Psoas muscle (tissue), 7 donors: ENCODE measurements at regions not wholly inside any gene's neighbourhood (a gene's known extent, or its start where the extent isn't known, plus 50 kb on each side); places are given as distances from the start of the nearest gene placed in this dataset.

Source experiments
- ATAC-seq, 4 donors: fragments of 200-7000 bp; cut with Tn5 transposase; one replicate each; pipeline ENCODE4 v1.9.1; 2020; ENCODE audit warnings: moderate library complexity in 3 of 4, mild to moderate bottlenecking in 2 of 4
- DNase-seq, 2 donors: peaks; one replicate each; pipeline ENCODE4 v3.0.0-alpha.2; 2020
- H3K27ac ChIP-seq: fragments of 200-600 bp; one replicate; pipeline ENCODE4 v1.8.0; 2022
- H3K27me3 ChIP-seq, 3 donors: fragments of 200-600 bp in 1 of 3; one replicate each; pipeline versions ENCODE4 v1.6.1 to v1.8.0; 2013 to 2022; ENCODE audit warnings: low read length in 2 of 3, mild to moderate bottlenecking in 2 of 3, moderate library complexity in 1 of 3; ENCODE audit not compliant: insufficient read depth in 3 of 3
- H3K36me3 ChIP-seq, 2 donors: fragments of 200-600 bp in 1 of 2; one replicate each; pipeline versions ENCODE4 v1.6.1 to v1.8.0; 2013 to 2022; ENCODE audit warnings: low read depth in 1 of 2, mild to moderate bottlenecking in 1 of 2, moderate library complexity in 1 of 2; ENCODE audit not compliant: insufficient read depth in 1 of 2
- H3K4me1 ChIP-seq: fragments of 200-600 bp; one replicate; pipeline ENCODE4 v1.8.0; 2022
- H3K4me3 ChIP-seq: fragments of 200-600 bp; one replicate; pipeline ENCODE4 v1.8.0; 2022; ENCODE audit warnings: mild to moderate bottlenecking
- H3K9me3 ChIP-seq: fragments of 200-600 bp; one replicate; pipeline ENCODE4 v1.8.0; 2022
- WGBS, 3 donors: extraction: QIAGEN DNeasy Blood & Tissue Kit; methylation state at CpG; one replicate each; pipeline versions ENCODE4 v1.1.6 to v1.1.7; 2013; 5-methylcytosine and 5-hydroxymethylcytosine counted together
- intact Hi-C, 2 donors: fragments of 100-400 bp; cut with DNase I; formaldehyde crosslinking; loops; one replicate each; pipeline versions ENCODE4 v1.11.0 to v1.14.2; 2022
- TF ChIP-seq, protein P1 (sequence below): fragments of 200-600 bp; IDR thresholded peaks from one replicate; pipeline ENCODE4 v1.8.0; 2022; ENCODE audit warnings: antibody characterized with exemption
- donor health status: healthy with polysubstance abuse.
- donor health status: DM: no; HTN: no; CAD: no; lungs with moderate emphysema.
- donor health status: Bipolar disorder and iron deficiency.
- donor health status: healthy.
- donor health status: DM: yes; HTN: yes; CAD: no.
- donor health status: DM: no; HTN: no; CAD: no.
- donor health status: DM: yes; HTN: yes; CAD: no.

DNA sequence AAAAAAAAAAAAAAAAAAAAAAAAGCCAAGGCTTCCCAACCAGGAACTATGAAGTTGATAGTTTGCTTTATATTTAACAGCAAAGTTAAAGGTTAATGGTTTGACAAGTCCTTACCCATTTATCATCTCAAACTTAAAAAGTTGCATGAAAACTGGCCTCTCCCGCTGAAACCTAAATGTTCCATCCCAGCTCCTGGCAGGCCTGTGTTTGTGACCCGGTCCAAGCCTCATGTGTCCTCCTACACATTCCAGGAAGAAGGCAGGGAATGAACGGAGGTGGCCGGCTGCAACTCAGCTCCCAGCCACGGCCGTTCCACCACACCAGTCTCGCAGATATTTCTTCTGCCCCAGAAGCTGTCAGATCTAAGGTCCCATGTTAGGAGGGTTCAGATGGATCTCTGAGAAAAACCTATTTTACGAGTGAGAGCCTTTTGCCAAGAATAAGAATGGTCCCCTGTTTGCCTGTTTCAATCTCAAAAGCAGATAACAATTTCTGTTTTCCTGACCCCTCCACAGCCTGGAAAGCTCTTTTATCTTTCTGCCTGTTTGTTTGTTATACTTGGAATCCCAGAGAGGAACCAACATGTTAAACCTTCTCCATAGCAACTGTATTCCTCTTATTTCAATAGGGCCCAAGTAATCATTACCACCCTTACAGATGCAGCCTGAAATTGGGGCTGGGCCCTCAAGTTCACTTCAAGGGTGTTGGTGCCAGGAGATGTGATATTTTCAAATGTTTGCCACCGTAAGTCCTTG is 56.5 kb downstream of the KCTD12 start:
- intact Hi-C loops: no loop called here
- no peaks in the 10 kb centered on the region for H3K9me3 ChIP-seq
- no peaks in the 10 kb centered on the region for H3K4me1 ChIP-seq
- DNase-seq: peak in 1 of 2 donors; percentile 25
- H3K36me3 ChIP-seq: no peaks in the 10 kb centered on the region
- TF ChIP-seq, protein P1, sequence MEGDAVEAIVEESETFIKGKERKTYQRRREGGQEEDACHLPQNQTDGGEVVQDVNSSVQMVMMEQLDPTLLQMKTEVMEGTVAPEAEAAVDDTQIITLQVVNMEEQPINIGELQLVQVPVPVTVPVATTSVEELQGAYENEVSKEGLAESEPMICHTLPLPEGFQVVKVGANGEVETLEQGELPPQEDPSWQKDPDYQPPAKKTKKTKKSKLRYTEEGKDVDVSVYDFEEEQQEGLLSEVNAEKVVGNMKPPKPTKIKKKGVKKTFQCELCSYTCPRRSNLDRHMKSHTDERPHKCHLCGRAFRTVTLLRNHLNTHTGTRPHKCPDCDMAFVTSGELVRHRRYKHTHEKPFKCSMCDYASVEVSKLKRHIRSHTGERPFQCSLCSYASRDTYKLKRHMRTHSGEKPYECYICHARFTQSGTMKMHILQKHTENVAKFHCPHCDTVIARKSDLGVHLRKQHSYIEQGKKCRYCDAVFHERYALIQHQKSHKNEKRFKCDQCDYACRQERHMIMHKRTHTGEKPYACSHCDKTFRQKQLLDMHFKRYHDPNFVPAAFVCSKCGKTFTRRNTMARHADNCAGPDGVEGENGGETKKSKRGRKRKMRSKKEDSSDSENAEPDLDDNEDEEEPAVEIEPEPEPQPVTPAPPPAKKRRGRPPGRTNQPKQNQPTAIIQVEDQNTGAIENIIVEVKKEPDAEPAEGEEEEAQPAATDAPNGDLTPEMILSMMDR: no peak
- no peaks in the 10 kb centered on the region for H3K27me3 ChIP-seq
- no peak overlapping the region for H3K4me3 ChIP-seq
- WGBS, 3 donors: 35 to 42% (median 35%) methylated on average over 9 of the region's 9 CpGs
- no peak for ATAC-seq
- no peak overlapping the region for H3K27ac ChIP-seq

DNA sequence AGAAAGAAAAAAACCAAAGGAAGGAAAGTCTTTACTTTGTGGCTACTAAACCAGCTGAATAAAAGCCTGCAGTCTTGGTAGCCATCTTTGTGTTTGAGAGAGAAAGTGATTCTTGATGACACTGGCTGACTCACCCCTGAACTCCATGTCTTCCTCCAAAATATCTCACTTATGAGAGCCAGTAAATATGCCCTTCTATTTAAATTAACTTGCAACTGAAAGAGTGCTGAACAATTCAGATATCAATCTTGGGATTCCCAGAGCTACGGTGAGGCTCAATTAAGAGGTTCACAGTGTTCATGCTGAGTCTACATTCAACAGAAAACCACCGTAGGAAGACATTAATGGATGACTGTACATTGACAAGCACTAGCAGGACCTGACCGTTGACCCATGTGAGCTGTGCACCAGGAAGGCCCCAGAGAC is 57.9 kb downstream of the KCTD12 start:
- TF ChIP-seq, protein P1: no peak
- intact Hi-C loops: no loop called here

DNA sequence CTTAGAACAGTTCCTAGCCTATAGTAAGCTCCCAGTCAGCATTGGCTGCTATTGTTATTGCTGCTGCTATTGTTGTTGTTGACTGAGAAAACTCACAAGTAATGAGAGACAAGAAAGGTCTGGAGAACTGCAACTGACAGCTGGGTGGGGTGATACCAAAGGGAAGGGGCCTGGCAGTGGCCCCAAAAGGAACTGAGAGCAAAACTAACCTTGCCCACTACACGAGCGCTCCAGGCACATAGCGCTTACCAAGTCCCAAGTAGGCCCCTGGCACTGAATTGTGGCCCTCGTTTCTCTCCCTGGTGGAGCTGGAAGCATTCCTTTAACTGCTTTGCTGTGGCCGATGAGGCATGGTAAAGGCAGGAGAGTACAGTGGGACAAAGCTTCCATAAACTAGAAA is 59.7 kb downstream of the KCTD12 start:
- no peaks in the 10 kb centered on the region for H3K9me3 ChIP-seq
- no peaks in the 10 kb centered on the region for H3K27me3 ChIP-seq
- ATAC-seq (no peak), DNase-seq (no peak)
- 87 to 93% (median 90%) methylated on average over 5 of the region's 5 CpGs for WGBS, 3 donors
- TF ChIP-seq, protein P1: no peak
- H3K36me3 ChIP-seq: no peaks in the 10 kb centered on the region
- H3K4me1 ChIP-seq: no peaks in the 10 kb centered on the region
- intact Hi-C loops: no loop called here
- no peak overlapping the region for H3K4me3 ChIP-seq
- H3K27ac ChIP-seq: no peak overlapping the region

More for the DNA sequence above, 57.9 kb downstream of the KCTD12 start:
- Histone ChIP-seq H3K9me3 (no peaks in the 10 kb centered on the region), H3K27me3 (no peaks in the 10 kb centered on the region), H3K4me3 (no peak overlapping the region), H3K4me1 (no peaks in the 10 kb centered on the region), H3K36me3 (no peaks in the 10 kb centered on the region), H3K27ac (no peak overlapping the region)
- DNase-seq (no peak), ATAC-seq (no peak)
- 64 to 80% (median 64%) methylated on average over 3 of the region's 3 CpGs for WGBS, 3 donors

DNA sequence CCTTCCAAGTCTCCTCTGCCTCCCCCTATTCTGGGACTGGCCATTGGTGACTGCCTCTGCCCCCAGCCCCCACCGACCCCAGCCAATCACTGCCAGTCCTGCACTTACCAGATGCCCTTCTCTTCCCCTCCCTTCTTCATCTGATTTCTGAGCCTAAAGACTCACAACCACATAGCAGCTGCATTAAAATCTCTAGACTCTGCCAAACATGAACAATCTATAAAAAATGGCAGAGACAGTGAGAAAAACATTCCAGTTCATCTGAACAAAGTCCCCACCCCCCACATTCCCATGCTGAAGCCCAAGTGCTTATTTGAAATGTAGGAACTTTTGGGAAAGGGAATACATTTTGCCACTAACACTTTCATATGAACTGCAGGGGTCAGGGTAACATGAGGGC is 60.8 kb downstream of the KCTD12 start:
- ATAC-seq: no peak
- Histone ChIP-seq H3K36me3 (no peaks in the 10 kb centered on the region), H3K27me3 (no peaks in the 10 kb centered on the region), H3K27ac (no peak overlapping the region), H3K4me3 (no peak overlapping the region), H3K9me3 (no peaks in the 10 kb centered on the region), H3K4me1 (no peaks in the 10 kb centered on the region)
- 7 to 24% (median 18%) methylated on average over 1 of the region's 1 CpG for WGBS, 3 donors
- DNase-seq: no peak
- TF ChIP-seq, protein P1: no peak
- intact Hi-C loops: no loop called here

DNA sequence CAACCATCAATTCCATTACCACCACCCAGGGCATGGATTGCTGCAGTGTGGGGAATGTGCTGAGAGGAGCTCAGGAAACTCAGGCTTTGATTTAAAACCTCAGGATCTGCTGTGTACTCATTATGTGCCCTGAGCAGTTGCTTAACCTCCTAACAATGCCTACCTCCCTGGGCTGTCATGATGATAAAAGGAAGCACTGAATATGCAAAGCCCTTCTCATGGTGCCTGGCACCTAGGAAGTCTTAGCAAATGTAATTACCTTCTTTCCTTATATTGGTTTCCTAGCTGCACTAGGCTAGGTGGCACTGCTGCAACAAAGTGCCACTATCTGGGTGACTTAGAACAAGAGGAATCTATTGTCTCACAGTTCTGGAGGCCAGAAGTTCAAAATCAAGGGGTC is 62.2 kb downstream of the KCTD12 start:
- ATAC-seq: no peak
- Histone ChIP-seq H3K27me3 (no peaks in the 10 kb centered on the region), H3K27ac (no peak overlapping the region), H3K4me1 (no peaks in the 10 kb centered on the region), H3K4me3 (no peak overlapping the region), H3K36me3 (no peaks in the 10 kb centered on the region), H3K9me3 (no peaks in the 10 kb centered on the region)
- no peak for DNase-seq
- TF ChIP-seq, protein P1: no peak
- intact Hi-C loops: no loop called here
